Astrocyte (in vitro differentiated cells and primary cell): ENCODE measurements at regions not wholly inside any gene's neighbourhood (a gene's known extent, or its start where the extent isn't known, plus 50 kb on each side); places are given as distances from the start of the nearest gene placed in this dataset.
A peak's percentile ranks its signal among the peaks of the same experiment; 100 is the strongest.

Source experiments
- DNase-seq: peaks from one replicate; pipeline ENCODE4 v3.0.0-alpha.2; 2010; ENCODE audit warnings: low read depth
- FAIRE-seq: peaks from 2 replicates; lab custom pipeline; 2011; peaks lifted over from hg19 to GRCh38; lab: Jason Lieb, UNC
- H2AFZ ChIP-seq: 2 replicates; pipeline ENCODE4 v1.6.0; 2012; ENCODE audit warnings: low read depth, low read length, inconsistent platforms
- H3K27ac ChIP-seq: 2 replicates; pipeline ENCODE4 v1.5.1; 2011; ENCODE audit warnings: low read depth, low read length, inconsistent platforms
- H3K27me3 ChIP-seq: 2 replicates; pipeline ENCODE4 v1.6.0; 2011; ENCODE audit warnings: low read length, inconsistent platforms; ENCODE audit not compliant: insufficient read depth
- H3K36me3 ChIP-seq: 2 replicates; pipeline ENCODE4 v1.5.1; 2011; ENCODE audit warnings: low read length, inconsistent platforms; ENCODE audit not compliant: insufficient read depth
- H3K4me1 ChIP-seq: 2 replicates; pipeline ENCODE4 v1.5.1; 2011; ENCODE audit warnings: low read length, inconsistent platforms; ENCODE audit not compliant: insufficient read depth
- H3K4me2 ChIP-seq: 2 replicates; pipeline ENCODE4 v1.6.0; 2012; ENCODE audit warnings: low read length, inconsistent platforms
- H3K4me3 ChIP-seq: 2 replicates; pipeline ENCODE4 v1.5.1; 2011; ENCODE audit warnings: low read depth, mild to moderate bottlenecking, low read length, inconsistent platforms; ENCODE audit not compliant: insufficient read depth
- H3K79me2 ChIP-seq: 2 replicates; pipeline ENCODE4 v1.6.0; 2012; ENCODE audit warnings: mild to moderate bottlenecking, low read length, inconsistent platforms; ENCODE audit not compliant: insufficient read depth
- H3K9ac ChIP-seq: 2 replicates; pipeline ENCODE4 v1.6.0; 2012; ENCODE audit warnings: mild to moderate bottlenecking, low read length, inconsistent platforms
- H3K9me3 ChIP-seq: 2 replicates; pipeline ENCODE4 v1.5.1; 2012; ENCODE audit warnings: low read depth, mild to moderate bottlenecking, low read length, inconsistent platforms; ENCODE audit not compliant: insufficient read depth
- H4K20me1 ChIP-seq: 2 replicates; pipeline ENCODE4 v1.6.0; 2012; ENCODE audit warnings: low read length, inconsistent platforms; ENCODE audit not compliant: insufficient read depth
- H3K27ac Mint-ChIP-seq: one replicate; pipeline ENCODE4 v1.8.0; 2021; ENCODE audit warnings: mild to moderate bottlenecking, mixed read lengths; ENCODE audit not compliant: unreplicated experiment
- H3K27me3 Mint-ChIP-seq: one replicate; pipeline ENCODE4 v1.8.0; 2021; ENCODE audit warnings: low read depth, mixed read lengths; ENCODE audit not compliant: unreplicated experiment
- H3K36me3 Mint-ChIP-seq: one replicate; pipeline ENCODE4 v1.8.0; 2021; ENCODE audit warnings: low read depth, mixed read lengths; ENCODE audit not compliant: unreplicated experiment
- H3K4me1 Mint-ChIP-seq: one replicate; pipeline ENCODE4 v1.8.0; 2021; ENCODE audit warnings: low read depth, mixed read lengths; ENCODE audit not compliant: unreplicated experiment
- H3K4me3 Mint-ChIP-seq: one replicate; pipeline ENCODE4 v1.8.0; 2021; ENCODE audit warnings: mild to moderate bottlenecking, moderate library complexity, mixed read lengths; ENCODE audit not compliant: unreplicated experiment
- H3K9me3 Mint-ChIP-seq: one replicate; pipeline ENCODE4 v1.8.0; 2021; ENCODE audit warnings: mild to moderate bottlenecking, mixed read lengths; ENCODE audit not compliant: unreplicated experiment
- EZH2 ChIP-seq: IDR thresholded peaks from 2 replicates; pipeline ENCODE4 v1.6.1; 2012; ENCODE audit warnings: mild to moderate bottlenecking, low read length, inconsistent platforms; ENCODE audit not compliant: insufficient read depth
- TF ChIP-seq, protein P1 (sequence below): IDR thresholded peaks from 2 replicates; pipeline ENCODE4 v1.5.1; 2011; ENCODE audit warnings: low read depth, mild to moderate bottlenecking, inconsistent platforms, low read length, moderate library complexity; ENCODE audit not compliant: insufficient read depth

DNA sequence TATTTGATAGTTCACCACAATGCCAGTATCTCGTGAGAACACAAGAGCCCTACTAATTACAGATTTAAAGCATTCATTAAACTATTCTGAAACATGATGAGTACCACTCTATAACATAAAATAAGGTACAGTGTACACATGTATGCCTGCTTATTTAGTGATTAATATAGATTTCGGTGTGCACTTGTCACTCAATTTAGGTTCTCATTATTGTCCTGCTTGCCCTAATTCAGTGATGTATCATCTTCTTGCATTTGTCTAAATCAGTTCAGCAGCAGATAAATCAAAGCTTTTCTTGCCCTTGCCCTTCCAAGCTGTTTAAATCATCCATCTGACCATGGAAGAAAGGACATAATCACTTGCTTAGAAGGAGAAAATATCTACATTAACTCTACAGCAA, 359.7 kb downstream of the GXYLT1 start:
- no peak overlapping the region for H3K27ac ChIP-seq
- Mint-ChIP-seq H3K27me3 (no peaks in the 10 kb centered on the region), H3K9me3 (no peaks in the 10 kb centered on the region), H3K4me1 (no peaks in the 10 kb centered on the region), H3K36me3 (no peaks in the 10 kb centered on the region), H3K27ac (no peak overlapping the region), H3K4me3 (no peak overlapping the region)
- DNase-seq: no peak
- H3K36me3 ChIP-seq: no peaks in the 10 kb centered on the region
- H3K9me3 ChIP-seq: no peaks in the 10 kb centered on the region
- no peak overlapping the region for H3K4me2 ChIP-seq
- H4K20me1 ChIP-seq: no peaks in the 10 kb centered on the region
- TF ChIP-seq EZH2: no peak
- TF ChIP-seq, protein P1, sequence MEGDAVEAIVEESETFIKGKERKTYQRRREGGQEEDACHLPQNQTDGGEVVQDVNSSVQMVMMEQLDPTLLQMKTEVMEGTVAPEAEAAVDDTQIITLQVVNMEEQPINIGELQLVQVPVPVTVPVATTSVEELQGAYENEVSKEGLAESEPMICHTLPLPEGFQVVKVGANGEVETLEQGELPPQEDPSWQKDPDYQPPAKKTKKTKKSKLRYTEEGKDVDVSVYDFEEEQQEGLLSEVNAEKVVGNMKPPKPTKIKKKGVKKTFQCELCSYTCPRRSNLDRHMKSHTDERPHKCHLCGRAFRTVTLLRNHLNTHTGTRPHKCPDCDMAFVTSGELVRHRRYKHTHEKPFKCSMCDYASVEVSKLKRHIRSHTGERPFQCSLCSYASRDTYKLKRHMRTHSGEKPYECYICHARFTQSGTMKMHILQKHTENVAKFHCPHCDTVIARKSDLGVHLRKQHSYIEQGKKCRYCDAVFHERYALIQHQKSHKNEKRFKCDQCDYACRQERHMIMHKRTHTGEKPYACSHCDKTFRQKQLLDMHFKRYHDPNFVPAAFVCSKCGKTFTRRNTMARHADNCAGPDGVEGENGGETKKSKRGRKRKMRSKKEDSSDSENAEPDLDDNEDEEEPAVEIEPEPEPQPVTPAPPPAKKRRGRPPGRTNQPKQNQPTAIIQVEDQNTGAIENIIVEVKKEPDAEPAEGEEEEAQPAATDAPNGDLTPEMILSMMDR: no peak
- no peak overlapping the region for H3K4me3 ChIP-seq
- H3K27me3 ChIP-seq: no peaks in the 10 kb centered on the region
- no peak overlapping the region for H2AFZ ChIP-seq
- no peak for FAIRE-seq
- H3K79me2 ChIP-seq: no peaks in the 10 kb centered on the region
- no peaks in the 10 kb centered on the region for H3K4me1 ChIP-seq
- no peak overlapping the region for H3K9ac ChIP-seq

DNA sequence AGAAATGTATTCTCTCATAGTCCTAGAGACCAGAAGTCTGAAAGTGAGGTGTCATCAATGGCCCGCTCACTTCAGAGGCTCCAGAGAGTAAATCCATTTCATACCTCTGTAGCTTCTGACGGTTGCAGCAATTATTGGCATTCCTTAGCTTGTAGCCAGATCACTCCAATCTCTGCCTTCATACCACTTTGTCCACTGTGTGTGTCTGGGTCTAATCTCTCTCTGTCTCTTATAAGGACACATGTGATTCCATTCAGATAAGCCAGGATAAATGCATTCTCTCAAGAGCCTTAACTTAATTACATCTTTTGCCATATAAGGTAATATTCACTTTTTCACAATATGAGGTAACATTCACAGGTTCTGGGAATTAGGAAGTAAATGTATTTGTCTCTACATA, 365.7 kb downstream of the GXYLT1 start:
- H3K36me3 Mint-ChIP-seq: no peaks in the 10 kb centered on the region
- TF ChIP-seq EZH2: no peak
- TF ChIP-seq, protein P1: no peak
- H3K4me3 ChIP-seq: no peak overlapping the region
- no peak overlapping the region for H2AFZ ChIP-seq
- no peak overlapping the region for H3K27ac Mint-ChIP-seq
- FAIRE-seq: no peak
- no peak overlapping the region for H3K9ac ChIP-seq
- H3K4me1 ChIP-seq: no peaks in the 10 kb centered on the region
- peaks cover 3% of the 10 kb centered on the region for H3K4me1 Mint-ChIP-seq
- no peaks in the 10 kb centered on the region for H3K9me3 ChIP-seq
- H3K27me3 Mint-ChIP-seq: no peaks in the 10 kb centered on the region
- no peaks in the 10 kb centered on the region for H4K20me1 ChIP-seq
- H3K36me3 ChIP-seq: no peaks in the 10 kb centered on the region
- no peaks in the 10 kb centered on the region for H3K79me2 ChIP-seq
- H3K27me3 ChIP-seq: no peaks in the 10 kb centered on the region
- H3K4me3 Mint-ChIP-seq: no peak overlapping the region
- no peak for DNase-seq
- H3K4me2 ChIP-seq: no peak overlapping the region
- H3K27ac ChIP-seq: no peak overlapping the region
- H3K9me3 Mint-ChIP-seq: no peaks in the 10 kb centered on the region

DNA sequence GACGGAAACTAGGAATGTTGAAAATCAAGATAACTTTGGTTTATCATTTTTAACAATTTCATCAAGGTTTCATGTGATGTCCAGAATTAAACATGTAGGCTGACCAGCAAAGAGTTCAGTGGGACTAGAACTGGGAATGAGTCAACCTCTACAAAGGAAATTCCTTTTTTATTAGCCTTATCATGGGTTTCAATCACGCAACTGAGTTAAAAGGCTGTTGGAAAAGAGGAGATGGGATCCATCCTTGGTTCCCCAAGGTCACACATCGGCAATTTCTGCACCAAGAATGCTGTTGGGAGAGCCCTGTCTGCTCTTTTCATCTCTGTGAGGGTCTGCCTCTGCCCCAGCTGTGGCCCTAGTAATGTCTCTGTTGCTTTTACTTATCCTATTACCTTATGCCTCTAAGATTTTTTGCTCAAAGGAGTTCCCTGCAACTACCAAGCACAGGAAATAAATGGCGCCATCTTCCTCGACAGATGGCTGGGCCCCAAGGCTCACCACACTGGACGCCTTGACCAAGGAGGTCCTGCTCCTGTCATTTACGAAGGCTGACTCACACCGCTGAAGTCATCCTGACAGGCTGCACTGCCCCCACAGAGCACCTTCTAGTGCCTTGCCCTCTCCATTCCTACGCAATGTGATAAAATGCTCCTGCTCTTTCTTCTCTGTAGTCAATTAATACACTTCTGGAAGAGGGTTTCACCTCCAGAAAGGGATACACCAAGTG, 367.4 kb downstream of the GXYLT1 start:
- no peak overlapping the region for H2AFZ ChIP-seq
- peak; percentile 57 for DNase-seq

More for the DNA sequence above, 367.4 kb downstream of the GXYLT1 start:
- H3K4me3 Mint-ChIP-seq: no peak overlapping the region
- Histone ChIP-seq H3K27ac (no peak overlapping the region), H3K4me3 (no peak overlapping the region), H3K9ac (no peak overlapping the region), H3K4me2 (no peak overlapping the region), H4K20me1 (no peaks in the 10 kb centered on the region), H3K27me3 (no peaks in the 10 kb centered on the region), H3K36me3 (no peaks in the 10 kb centered on the region), H3K79me2 (no peaks in the 10 kb centered on the region), H3K9me3 (peaks cover 4% of the 10 kb centered on the region), H3K4me1 (no peaks in the 10 kb centered on the region)
- TF ChIP-seq, protein P1: no peak
- no peak for TF ChIP-seq EZH2
- H3K4me1 Mint-ChIP-seq: peaks cover 3% of the 10 kb centered on the region
- peaks cover 2% of the 10 kb centered on the region for H3K9me3 Mint-ChIP-seq
- no peaks in the 10 kb centered on the region for H3K36me3 Mint-ChIP-seq
- no peak overlapping the region for H3K27ac Mint-ChIP-seq
- no peak for FAIRE-seq
- H3K27me3 Mint-ChIP-seq: no peaks in the 10 kb centered on the region
